ENCODE measurements at regions not wholly inside any gene's neighbourhood (a gene's known extent, or its start where the extent isn't known, plus 50 kb on each side); places are given as distances from the start of the nearest gene placed in this dataset.

- no peak for TF ChIP-seq ZNF274 (IDR thresholded peaks at IDR 0.05; ENCODE audit: low read depth, low read length)
- TF ChIP-seq YY1 (IDR thresholded peaks at IDR 0.05; ENCODE audit: insufficient read depth, insufficient read length), result no peak
- no peak for TF ChIP-seq SUZ12 (IDR thresholded peaks at IDR 0.05; ENCODE audit: extremely low read depth, insufficient read depth, insufficient read length)
Measured at GRCh38 chr7:57344957-57345356, 105.0 kb upstream of the ZNF716 start.

Data from NT2/D1 (cell line).